ENCODE measurements at regions not wholly inside any gene's neighbourhood (a gene's known extent, or its start where the extent isn't known, plus 50 kb on each side); places are given as distances from the start of the nearest gene placed in this dataset.

DNA sequence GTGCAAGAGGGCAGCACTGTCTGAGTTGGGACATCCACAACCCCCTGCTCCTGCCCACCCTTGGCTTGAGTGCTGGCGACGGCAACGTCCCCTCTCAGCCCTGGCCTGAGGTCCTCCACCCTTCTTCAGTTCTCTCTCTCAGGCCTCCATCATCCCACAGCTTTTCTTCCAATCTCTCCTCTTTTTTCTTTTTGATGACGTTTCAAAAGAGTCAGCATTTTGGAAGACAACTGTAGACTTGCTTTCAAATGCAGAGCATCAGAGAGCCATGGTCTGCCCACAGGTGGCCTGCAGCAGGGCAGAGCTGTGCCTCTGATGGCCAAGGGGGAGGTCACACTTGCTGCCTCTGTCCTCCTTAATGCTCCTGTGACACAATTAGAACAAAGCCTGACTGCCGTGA is 775.4 kb downstream of the KCNJ18 start:
- no peak for TF ChIP-seq CTCF (conservative IDR thresholded peaks at IDR 0.05; ENCODE audit: low read depth, low read length)
- no peak for TF ChIP-seq EZH2 (IDR thresholded peaks at IDR 0.05; ENCODE audit: borderline replicate concordance, low read depth, low read length, poor library complexity, severe bottlenecking)

Data from A673 (cell line).